NCI-H1417 treated with DMSO at 0.1 percent for 48 hours (cell line): ENCODE measurements at regions not wholly inside any gene's neighbourhood (a gene's known extent, or its start where the extent isn't known, plus 50 kb on each side); places are given as distances from the start of the nearest gene placed in this dataset.
"Not testable (repeated sequence)": the region's sequence is repeated elsewhere in the genome, so short reads cannot be mapped to it uniquely, and the experiment has no call there.

Experiments used
- DNase-seq: peaks from one replicate; lab custom pipeline; 2025; lab: John Stamatoyannopoulos, UW

DNA sequence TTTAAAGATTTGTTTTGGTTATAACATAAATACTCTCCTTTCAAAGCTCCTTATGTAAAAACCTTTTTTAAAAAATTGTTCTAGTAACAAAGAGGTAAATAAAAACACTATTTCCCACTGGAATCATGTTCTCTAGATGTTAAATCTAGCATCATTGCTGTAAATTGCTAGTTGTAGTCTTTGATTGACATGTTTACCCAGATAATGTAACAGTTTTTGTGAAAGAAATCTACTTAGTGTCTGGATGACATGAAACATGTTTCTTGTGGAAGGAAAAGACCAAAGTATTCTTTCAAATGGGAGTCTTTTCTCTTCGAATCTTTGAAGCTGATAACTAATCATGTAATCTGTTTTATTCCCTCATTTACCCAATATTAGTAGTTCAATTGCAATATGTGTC, 1565.9 kb upstream of the WWC1 start:
- no peak for DNase-seq

DNA sequence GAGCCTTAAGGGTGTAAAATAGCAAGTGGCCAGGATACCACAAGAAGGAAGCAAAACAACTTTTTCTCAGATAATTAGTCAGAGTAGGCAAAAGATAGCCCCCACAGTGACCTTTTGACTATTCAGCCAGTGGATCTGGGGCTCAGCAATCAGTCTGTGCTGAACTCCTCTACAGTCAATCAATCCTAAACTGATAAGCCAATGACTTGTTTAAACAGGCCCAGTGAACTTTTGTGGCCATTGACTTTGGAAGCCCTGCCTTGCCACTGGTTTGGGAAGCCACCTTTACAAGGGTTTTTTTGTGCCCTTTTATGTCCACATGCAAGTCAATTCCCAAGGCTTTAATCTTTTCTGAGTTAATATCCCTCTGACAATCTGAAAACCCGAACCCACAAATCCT, 1565.0 kb upstream of the WWC1 start:
- no peak for DNase-seq

DNA sequence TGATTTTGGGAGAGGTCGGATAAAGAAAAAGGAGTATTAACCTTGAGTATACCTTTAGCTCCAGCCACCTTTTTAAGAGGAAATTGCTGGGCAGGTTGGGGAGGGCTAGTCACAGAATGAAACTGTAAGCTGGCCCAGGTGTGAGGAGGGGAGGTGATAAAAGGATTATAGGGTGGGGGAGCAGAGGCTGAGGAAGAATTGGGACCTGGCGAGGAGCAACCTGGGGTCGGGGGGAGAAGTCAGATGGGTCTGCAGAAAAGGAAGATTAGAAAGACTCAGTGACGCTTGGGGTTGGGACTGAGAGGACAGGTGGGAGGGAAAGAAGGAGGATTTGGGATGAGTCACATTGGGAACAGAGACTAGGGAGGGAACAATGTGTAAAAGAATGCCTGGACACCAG, 1548.5 kb upstream of the WWC1 start:
- DNase-seq: not testable (repeated sequence)

DNA sequence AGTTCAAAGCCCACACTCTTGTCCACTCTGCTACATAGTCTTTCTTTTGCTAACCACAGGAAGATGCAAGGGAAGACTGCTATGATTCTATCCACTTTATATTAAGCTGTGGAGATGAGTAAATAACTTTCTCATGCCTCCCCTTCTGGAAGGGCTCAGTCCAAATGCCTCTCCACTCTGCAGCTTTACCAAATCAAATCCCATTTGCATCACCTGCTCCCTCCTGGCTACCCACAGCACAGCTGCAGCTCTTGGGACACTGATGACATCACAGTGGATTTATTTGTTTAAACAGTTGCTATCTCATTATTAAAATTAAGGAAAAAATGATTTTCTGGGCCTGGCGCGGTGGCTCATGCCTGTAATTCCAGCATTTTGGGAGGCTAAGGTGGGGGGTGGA, 1544.9 kb upstream of the WWC1 start:
- DNase-seq: no peak

DNA sequence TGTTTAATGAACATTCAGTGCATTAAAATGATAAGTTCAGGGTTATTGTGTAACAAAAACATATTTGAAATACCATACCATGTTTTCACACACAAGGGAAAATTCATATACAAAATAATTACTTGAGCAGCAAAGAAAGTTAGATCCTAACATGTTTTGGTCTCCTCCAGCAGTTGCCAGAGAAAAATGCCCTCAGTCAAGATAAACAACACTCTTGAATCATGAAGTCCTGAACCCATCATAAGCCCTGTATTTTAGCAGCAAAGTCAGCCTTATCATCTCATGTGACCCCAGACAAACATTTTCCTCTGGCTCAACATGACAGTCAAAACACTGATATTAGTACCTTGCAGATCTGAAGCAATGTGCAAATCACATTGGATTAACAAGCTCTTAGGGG, 1541.1 kb upstream of the WWC1 start:
- no peak for DNase-seq

DNA sequence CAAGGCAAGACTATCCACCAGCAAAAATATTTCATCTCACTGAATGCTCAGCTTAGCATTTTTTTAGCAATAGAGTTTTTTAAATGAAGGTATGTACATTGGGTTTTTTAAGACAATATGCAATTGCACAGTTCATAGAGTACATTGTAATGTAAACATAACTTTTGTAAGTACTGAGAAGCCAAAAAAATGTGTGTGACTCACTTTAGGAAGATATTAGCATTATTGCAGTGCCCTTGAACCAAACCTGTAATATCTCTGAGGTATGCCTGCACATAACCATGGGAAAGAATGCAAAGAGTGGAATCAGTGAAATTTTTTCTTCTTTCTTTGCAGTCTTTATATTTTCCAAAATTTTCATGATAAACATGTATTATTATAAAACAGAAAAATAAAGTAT, 1533.3 kb upstream of the WWC1 start:
- DNase-seq: no peak

DNA sequence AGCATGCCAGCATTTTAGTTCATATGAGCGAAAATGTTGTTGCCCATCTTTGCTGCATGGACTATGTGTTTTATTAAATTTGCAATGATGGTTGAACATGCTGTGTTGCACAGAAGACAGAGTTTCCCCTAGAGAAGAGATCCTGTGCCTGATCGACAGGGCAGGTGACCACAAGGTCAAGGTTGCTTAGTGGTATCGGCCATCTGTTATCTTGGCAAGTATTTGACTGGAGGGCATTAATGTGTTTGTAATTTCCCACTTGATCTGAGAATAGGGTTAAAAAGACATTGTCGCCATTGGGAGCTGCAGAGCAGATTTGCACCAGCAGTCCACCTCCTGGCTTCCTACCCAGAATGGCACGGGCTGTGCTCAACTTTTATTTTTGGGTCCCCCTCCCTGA, 1523.6 kb upstream of the WWC1 start:
- no peak for DNase-seq

DNA sequence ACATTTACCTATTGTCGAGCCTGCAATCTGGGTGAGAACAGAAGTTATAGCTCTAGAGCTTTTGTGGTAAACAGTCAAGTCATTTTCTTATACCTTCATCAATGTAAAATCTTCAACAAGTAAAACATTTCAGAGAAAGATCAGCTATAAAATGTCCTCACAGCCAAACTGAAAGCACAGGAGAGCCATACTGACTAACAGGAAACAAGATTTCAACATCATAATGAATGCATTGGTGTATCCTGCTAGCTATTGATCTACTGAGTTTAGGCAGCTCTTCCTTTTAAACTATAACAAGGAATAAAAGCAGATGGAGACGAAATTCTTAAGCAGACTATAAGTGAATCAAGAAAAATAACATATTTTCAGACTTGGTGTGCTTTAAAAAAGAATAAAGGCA, 1522.9 kb upstream of the WWC1 start:
- no peak for DNase-seq

DNA sequence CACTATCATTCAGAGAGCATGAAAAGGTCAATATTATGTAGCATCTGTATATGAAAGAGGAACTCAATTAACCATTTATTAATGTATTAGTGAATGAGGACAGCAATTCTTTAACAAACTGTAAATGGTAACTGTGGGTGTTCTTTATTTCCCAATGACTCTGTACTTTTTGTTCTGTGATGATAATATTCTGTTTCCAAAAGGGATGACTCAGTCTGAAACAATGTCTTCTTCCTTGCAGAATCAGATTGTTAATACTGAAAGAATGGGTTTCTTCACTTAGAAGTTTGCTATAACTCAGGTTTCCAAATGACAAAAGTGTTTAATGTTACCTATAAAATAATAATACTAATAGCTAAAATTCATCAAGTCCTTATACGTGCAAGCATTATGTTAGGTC, 1518.7 kb upstream of the WWC1 start:
- DNase-seq: no peak

DNA sequence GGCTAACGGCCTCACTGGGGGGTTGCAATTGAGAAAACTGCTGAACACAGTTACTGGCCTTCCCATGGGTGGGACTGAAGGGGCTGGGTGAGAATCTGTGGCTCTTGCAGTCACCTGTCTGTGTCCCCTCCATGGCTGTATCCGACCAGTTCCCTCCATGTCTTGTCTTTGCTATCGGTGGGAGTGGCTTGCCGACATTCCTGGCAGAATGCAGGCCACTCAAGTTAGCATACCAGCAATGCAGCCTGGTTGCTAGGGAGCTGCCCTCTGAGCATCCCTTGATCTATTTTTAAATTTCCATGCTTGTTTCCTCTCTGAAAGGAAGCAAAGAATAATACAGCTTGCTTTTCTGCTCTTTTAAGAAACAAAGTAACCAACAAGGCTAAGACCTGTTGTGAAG, 1509.7 kb upstream of the WWC1 start:
- no peak for DNase-seq

DNA sequence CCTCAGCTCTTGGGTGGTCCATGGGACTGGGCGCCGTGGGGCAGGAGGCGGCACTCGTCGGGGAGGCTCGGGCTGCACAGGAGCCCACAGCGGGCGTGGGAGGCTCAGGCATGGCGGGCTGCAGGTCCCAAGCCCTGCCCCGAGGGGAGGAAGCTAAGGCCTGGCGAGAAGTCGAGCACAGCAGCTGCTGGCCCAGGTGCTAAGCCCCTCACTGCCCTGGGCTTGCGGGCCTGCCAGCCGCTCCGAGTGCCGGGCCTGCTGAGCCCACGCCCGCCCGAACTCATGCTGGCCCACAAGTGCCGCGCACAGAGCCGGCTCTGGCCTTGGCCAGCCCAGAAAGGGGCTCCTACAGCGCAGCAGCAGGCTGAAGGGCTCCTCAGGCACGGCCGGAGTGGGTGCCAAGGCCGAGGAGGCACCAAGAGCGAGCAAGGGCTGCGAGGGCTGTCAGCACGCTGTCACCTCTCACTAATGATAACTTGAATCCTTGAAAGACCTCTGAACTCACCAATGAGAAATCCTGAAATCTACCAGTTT, 1506.8 kb upstream of the WWC1 start:
- no peak for DNase-seq

DNA sequence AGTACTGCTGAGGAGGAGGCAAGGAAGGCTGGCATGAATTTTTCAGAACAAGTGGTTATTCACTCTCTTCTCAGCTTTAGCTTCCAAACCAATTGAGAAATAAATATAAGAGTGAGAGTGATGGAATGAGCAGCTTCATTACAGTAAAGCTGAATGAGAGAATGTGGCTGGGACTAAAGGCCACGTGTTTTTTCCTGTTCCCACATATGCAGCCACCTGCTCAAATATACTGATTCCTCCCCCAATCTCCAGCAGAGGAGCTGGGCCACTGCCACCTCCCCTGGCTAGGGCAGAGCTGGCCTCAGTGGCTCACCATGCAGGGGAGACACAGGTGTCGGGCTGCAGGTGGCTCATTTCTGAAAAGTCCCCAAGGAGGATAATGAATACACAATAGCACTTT, 1505.3 kb upstream of the WWC1 start:
- DNase-seq: no peak

DNA sequence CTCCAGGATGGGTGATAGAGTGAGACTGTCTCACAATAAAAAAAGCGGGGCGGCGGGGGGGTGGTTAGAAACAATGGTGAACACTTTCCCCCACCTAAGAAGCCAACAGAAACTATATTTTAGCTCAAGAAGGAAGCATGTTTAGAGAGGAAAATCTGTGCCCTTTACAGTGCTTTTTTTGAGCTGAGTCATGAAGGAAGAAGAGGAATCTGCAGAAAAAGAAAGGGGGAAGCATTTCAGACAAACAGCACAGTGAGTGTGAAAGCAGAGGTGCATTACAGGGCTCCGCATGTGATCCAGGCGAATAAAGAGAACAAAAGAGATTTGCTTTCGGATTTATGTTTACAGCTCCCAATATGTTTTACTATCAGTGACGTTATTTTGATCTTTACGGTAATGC, 1504.6 kb upstream of the WWC1 start:
- DNase-seq: no peak

DNA sequence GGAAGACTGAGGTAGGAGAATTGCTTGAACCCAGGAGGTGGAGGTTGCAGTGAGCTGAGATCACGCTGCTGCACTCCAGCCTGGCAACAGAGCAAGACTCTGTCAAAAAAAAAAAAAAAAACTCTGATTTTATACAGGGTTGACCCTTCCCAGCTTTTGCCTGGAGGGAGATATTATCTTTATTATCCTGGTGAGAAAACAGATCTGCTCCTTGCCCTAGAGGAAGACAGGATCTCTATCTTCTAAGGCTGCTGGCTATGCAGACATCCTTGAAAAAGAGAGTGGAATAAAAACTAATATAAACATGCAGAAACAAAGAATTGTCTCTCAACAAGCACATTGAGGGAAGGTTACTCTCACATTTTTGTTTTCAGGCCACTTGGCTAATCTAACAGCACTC, 1503.4 kb upstream of the WWC1 start:
- no peak for DNase-seq

DNA sequence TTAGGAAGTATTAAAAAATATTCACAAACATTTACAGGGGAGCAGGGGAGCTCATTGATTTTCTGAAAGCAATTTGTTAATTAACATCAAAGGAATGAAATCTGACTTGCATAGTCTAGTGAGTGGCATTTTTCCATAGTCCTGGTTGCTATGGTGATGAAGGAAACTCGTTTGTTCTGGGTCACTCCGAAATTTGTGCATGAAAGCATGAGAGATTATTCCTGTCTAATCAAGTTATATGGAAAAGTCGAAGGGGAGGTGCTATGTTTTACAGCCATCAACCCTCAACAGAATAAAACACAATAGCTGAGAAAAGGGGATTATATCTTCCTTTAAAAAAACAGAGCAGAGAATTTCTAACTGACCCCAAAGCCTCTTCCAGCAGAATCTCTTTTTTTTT, 1495.7 kb upstream of the WWC1 start:
- DNase-seq: no peak

DNA sequence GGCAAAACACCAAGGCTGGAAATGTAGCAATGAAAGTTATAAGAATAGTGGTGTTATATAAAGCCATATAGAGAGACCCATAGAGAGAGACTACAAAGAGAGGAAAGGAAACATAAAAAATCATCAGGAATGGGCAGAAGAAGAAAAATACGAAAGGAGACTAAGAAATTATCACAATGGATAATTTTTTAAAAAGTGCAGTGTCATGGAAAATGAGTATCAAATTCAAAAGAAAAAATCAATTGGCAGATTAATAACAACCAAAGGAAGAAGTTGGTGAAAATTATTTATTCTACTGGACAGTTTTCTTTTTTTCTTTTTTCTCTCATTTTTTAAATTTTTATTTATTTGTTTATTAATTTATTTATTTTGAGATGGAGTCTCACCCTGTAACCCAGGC, 1488.4 kb upstream of the WWC1 start:
- no peak for DNase-seq

DNA sequence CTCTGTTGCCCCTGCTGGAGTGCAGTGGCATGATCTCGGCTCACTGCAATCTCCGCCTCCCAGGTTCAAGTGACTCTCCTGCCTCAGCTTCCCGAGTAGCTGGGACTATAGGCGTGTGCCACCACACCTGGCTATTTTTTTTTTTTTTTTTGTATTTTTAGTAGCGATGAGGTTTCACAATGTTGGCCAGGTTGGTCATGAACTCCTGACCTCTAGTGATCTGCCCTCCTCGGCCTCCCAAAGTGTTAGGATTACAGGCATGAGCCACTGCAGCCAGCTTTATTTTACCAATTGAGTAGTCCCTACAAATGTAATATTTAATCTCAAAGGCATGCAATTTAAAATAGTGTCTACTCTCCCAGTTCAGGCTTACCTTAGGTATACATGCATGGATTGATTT, 1487.2 kb upstream of the WWC1 start:
- not testable (repeated sequence) for DNase-seq

DNA sequence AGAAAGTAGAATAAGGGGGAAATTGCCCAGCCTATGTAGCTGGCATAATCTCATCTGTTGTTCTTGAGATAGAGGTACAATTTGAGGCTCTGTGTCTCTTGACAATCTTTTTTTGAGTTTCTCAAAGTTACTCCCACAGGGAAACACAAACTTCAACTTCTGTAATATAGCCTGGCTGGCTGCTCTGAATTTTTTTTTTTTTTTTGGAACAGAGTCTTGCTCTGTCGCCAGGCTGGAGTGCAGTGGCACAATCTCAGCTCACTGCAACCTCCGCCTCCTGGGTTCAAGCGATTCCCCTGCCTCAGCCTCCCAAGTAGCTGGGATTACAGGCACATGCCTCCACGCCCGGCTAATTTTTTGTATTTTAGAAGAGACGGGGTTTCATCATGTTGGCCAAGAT, 1486.8 kb upstream of the WWC1 start:
- not testable (repeated sequence) for DNase-seq

DNA sequence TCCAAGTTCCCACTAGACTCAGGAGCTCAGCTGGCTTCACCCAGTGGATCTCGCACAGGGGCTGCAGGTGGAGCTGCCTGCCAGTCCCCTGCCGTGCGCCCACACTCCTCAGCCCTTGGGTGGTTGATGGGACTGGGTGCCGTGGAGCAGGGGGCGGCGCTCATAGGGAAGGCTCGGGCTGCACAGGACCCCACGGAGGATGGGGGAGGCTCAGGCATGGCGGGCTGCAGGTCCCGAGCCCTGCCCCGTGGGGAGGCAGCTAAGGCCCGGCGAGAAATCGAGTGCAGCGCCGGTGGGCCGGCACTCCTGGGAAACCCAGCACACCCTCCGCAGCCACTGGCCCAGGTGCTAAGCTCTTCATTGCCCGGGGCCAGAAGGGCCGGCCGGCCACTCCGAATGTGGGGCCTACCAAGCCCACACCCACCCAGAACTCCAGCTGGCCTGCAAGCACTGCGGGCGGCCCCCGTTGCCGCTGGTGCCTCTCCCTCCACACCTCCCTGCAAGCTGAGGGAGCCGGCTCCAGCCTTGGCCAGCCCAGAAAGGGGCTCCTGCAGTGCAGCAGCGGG, 1481.3 kb upstream of the WWC1 start:
- DNase-seq: not testable (repeated sequence)

DNA sequence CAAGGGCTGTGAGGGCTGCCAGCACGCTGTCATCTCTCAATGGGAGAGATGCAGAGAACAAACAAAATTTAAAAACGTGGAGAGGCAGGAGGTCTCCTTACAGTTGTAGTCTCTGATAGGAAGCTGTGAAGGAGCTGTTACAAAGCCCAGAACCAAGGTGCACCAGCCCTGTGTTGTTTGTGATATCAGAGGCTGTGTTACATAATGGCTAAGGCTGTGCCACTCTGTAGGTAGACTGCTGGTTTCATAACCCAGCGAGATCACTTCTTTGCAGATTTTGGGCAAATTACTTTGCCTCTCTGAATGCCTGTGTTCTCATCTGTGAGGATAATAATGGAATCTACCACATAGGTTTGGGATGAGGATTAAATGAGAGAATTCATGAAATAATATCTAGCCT, 1480.7 kb upstream of the WWC1 start:
- no peak for DNase-seq

DNA sequence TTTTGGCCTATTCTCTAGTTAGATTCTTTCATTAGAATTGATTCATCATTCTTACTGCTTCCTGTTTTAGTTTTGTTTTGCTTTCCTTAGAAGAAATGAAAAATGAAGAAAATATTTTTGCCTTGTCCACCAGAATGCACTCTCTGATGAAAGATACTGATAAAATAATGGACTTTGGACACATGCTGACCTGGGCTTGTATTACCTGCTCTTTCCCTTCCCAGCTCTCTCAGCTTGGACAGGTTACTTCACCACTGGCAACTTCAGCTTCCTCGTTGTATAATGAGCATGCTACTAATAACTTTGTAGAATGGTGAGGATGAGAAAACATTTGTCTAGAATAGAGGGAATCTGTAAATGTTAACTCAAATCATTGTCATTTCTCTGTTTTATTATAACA, 1468.1 kb upstream of the WWC1 start:
- no peak for DNase-seq

DNA sequence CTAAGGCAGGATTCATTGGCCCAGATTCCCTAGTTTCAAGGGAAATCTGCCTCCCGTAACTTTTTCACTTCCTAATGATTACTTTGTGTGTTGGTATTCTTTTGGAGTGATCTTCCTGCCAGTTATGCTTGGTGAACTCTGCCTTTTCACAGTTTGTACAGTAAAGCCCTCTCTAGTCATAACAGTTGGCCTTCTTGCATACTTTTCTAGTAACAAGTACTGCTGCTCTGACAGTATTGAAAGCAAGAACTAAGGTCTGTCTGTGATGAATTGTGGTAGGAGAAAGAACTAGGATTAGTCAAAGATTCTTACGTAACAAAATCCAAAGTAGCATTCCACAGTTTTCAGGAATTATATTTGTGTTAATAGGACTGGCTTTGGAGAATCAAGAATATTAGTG, 1457.2 kb upstream of the WWC1 start:
- DNase-seq: no peak

DNA sequence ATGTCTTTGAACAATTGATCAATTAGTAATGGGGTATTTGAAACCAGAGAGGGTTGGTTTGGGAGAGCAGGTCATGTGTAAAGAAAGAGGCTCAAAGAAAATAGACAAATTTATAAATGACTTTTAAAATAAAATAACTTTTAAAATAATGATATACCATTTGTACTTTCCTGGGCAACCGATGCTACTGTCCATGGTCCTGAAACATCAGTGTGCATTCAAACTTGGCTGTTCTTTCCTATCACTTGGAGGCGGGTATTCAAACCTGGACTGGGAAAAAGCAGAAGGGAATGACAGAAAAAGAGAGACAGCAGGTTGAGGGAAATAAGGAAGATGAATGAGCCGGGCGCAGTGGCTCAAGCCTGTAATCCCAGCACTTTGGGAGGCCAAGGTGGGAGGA, 1446.4 kb upstream of the WWC1 start:
- no peak for DNase-seq

DNA sequence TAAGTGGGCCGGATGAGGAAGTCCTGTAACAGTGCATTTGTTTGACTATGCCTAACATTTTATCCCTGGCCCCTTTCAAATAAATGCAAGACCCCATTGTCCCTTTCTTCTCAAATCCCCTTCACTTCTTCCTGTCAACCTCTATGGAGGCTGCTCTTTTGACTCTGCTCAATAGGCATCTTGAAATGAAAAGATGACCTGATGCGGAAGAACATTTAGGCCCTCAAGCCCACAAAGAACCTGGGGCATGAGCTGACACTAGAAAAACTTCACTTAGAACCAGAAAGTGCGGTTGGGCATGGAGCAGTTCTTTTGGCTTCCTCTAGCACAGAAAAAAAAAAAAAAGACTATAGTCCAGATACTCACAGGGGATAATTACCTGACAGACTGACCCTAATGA, 1434.7 kb upstream of the WWC1 start:
- DNase-seq: no peak

DNA sequence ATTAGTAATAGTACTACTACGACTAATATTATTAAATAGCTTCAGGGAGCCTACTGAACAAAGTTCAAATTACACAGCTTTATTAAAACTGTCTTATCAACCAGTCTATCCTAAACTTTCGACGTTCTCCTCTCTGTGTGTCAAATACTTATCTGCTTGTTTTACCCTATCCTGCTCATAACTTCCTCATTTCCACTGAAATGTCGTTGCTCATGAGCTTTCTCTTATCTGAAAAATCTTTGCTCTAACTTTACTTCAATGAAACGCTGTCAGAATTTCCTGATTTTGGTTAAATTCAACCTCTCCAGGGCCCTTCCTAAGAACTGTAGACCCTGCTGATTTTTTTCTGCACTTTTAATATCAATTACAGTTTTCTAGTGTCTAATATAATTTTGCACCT, 1431.0 kb upstream of the WWC1 start:
- no peak for DNase-seq
